T-cell (primary cell): ENCODE measurements at regions not wholly inside any gene's neighbourhood (a gene's known extent, or its start where the extent isn't known, plus 50 kb on each side); places are given as distances from the start of the nearest gene placed in this dataset.

Experiments
- ATAC-seq, 4 experiments: fragments of 200-7000 bp in 3 of 4; fragments of 150-1000 bp in 1 of 4; cut with Tn5 transposase; replicated peaks in 1 of 4; 1 replicate in 3 of 4; 2 replicates in 1 of 4; pipeline ENCODE4 v1.10.0; 2021; ENCODE audit warnings: moderate library complexity in 3 of 4, mild to moderate bottlenecking in 2 of 4, moderate number of reproducible peaks in 1 of 4
- CTCF ChIA-PET, 2 donors: fragments of 300-600 bp; sonication (Branson Sonifier 250); formaldehyde crosslinking; loops; one replicate each; lab custom pipeline; 2022; ENCODE audit warnings: antibody characterized with exemption in 2 of 2; lab: Charles Lee
- POLR2A ChIA-PET, 2 donors: fragments of 300-600 bp; sonication (Branson Sonifier 250); formaldehyde crosslinking; loops; one replicate each; lab custom pipeline; 2022; ENCODE audit warnings: antibody characterized with exemption in 2 of 2; lab: Charles Lee
- DNase-seq, 35 experiments: peaks; one replicate each; pipeline versions ENCODE4 v3.0.0 to v3.0.0-alpha.2; 2013 to 2023
- H3K27ac ChIP-seq: one replicate; pipeline ENCODE4 v1.5.1; 2013; ENCODE audit warnings: low read length
- H3K27me3 ChIP-seq, 2 experiments: replicated peaks in 1 of 2; 1 replicate in 1 of 2; 2 replicates in 1 of 2; pipeline versions ENCODE4 v1.6.1 to v1.7.0; 2013; ENCODE audit warnings: low read length in 1 of 2, mixed read lengths in 1 of 2; ENCODE audit not compliant: control insufficient read depth in 2 of 2, insufficient read depth in 2 of 2; ENCODE audit errors: extremely low read depth in 1 of 2
- H3K36me3 ChIP-seq, 2 donors: 1 replicate in 1 of 2; 2 replicates in 1 of 2; pipeline versions ENCODE4 v1.6.1 to v1.7.0; 2013; ENCODE audit warnings: low read length in 1 of 2; ENCODE audit not compliant: control insufficient read depth in 2 of 2, insufficient read depth in 1 of 2; ENCODE audit errors: extremely low read depth in 1 of 2
- H3K4me1 ChIP-seq, 2 experiments: 1 replicate in 1 of 2; 2 replicates in 1 of 2; pipeline versions ENCODE4 v1.6.1 to v1.7.0; 2013; ENCODE audit warnings: low read length in 2 of 2, mixed read lengths in 1 of 2; ENCODE audit not compliant: insufficient read depth in 2 of 2, control insufficient read depth in 1 of 2; ENCODE audit errors: extremely low read depth in 1 of 2
- H3K4me3 ChIP-seq, 2 donors: 1 replicate in 1 of 2; 2 replicates in 1 of 2; pipeline versions ENCODE4 v1.5.1 to v1.7.0; 2013; ENCODE audit warnings: mild to moderate bottlenecking in 2 of 2, low read length in 1 of 2, moderate library complexity in 1 of 2; ENCODE audit not compliant: control insufficient read depth in 1 of 2; ENCODE audit errors: extremely low read depth in 1 of 2
- H3K9me3 ChIP-seq: 2 replicates; pipeline ENCODE4 v1.7.0; 2013
- H3K27ac Mint-ChIP-seq, 2 donors: one replicate each; pipeline ENCODE4 v1.8.0; 2020 to 2021; ENCODE audit warnings: mild to moderate bottlenecking in 2 of 2, mixed read lengths in 2 of 2
- H3K27me3 Mint-ChIP-seq, 2 donors: one replicate each; pipeline ENCODE4 v1.8.0; 2021 to 2022; ENCODE audit warnings: mixed read lengths in 2 of 2
- H3K36me3 Mint-ChIP-seq: one replicate; pipeline ENCODE4 v1.8.0; 2021; ENCODE audit warnings: mixed read lengths
- H3K4me1 Mint-ChIP-seq, 3 donors: one replicate each; pipeline ENCODE4 v1.8.0; 2020 to 2022; ENCODE audit warnings: mixed read lengths in 3 of 3, mild to moderate bottlenecking in 1 of 3
- H3K4me3 Mint-ChIP-seq, 3 donors: one replicate each; pipeline ENCODE4 v1.8.0; 2020 to 2022; ENCODE audit warnings: mild to moderate bottlenecking in 3 of 3, mixed read lengths in 3 of 3, moderate library complexity in 3 of 3
- H3K9me3 Mint-ChIP-seq, 3 donors: one replicate each; pipeline ENCODE4 v1.8.0; 2020 to 2022; ENCODE audit warnings: mixed read lengths in 3 of 3
- WGBS: methylation state at CpG from one replicate; pipeline ENCODE4 v1.1.5; 2013; ENCODE audit warnings: missing lambda C conversion rate; ENCODE audit not compliant: insufficient coverage; 5-methylcytosine and 5-hydroxymethylcytosine counted together

GRCh38 chr21:36540700-36541099 lies 60.8 kb upstream of the CLDN14 start:
- no peaks in the 10 kb centered on the region for H3K36me3 Mint-ChIP-seq
- Histone ChIP-seq H3K36me3 (no peaks in the 10 kb centered on the region), H3K9me3 (no peaks in the 10 kb centered on the region), H3K27me3 (peaks cover 2 to 30% of the 10 kb centered on the region in 2 experiments), H3K4me3 (no peak overlapping the region), H3K27ac (no peak overlapping the region), H3K4me1 (no peaks in the 10 kb centered on the region)
- ATAC-seq (no peak), DNase-seq (no peak)
- H3K4me1 Mint-ChIP-seq = no peaks in the 10 kb centered on the region
- peaks cover 21% of the 10 kb centered on the region in 2 donors for H3K27me3 Mint-ChIP-seq
- no peaks in the 10 kb centered on the region for H3K9me3 Mint-ChIP-seq
- no peak overlapping the region for H3K27ac Mint-ChIP-seq
- H3K4me3 Mint-ChIP-seq = no peak overlapping the region
- ChIA-PET POLR2A (no interaction called here), CTCF (no interaction called here)

GRCh38 chr21:36541721-36542139 lies 61.8 kb upstream of the CLDN14 start:
- no peaks in the 10 kb centered on the region for H3K4me1 Mint-ChIP-seq
- Histone ChIP-seq H3K27ac (no peak overlapping the region), H3K4me1 (no peaks in the 10 kb centered on the region), H3K4me3 (no peak overlapping the region), H3K36me3 (no peaks in the 10 kb centered on the region), H3K27me3 (peaks cover 2 to 30% of the 10 kb centered on the region in 2 experiments), H3K9me3 (no peaks in the 10 kb centered on the region)
- CTCF ChIA-PET = no interaction called here
- H3K9me3 Mint-ChIP-seq = no peaks in the 10 kb centered on the region
- no peak overlapping the region for H3K4me3 Mint-ChIP-seq
- no peak overlapping the region for H3K27ac Mint-ChIP-seq
- 81% methylated on average over 4 of the region's 6 CpGs for WGBS
- H3K27me3 Mint-ChIP-seq = peaks cover 21 to 23% of the 10 kb centered on the region in 2 donors
- DNase-seq = no peak
- ATAC-seq = no peak
- no peaks in the 10 kb centered on the region for H3K36me3 Mint-ChIP-seq
- POLR2A ChIA-PET = no interaction called here

GRCh38 chr21:36542312-36543101 lies 62.6 kb upstream of the CLDN14 start:
- H3K36me3 Mint-ChIP-seq = no peaks in the 10 kb centered on the region
- H3K27ac Mint-ChIP-seq = no peak overlapping the region
- 28% methylated on average over 30 of the region's 34 CpGs for WGBS
- no peaks in the 10 kb centered on the region for H3K4me1 Mint-ChIP-seq
- no peaks in the 10 kb centered on the region for H3K9me3 ChIP-seq
- no peak overlapping the region for H3K4me3 Mint-ChIP-seq
- ATAC-seq = no peak
- H3K36me3 ChIP-seq = no peaks in the 10 kb centered on the region
- H3K27ac ChIP-seq = no peak overlapping the region
- DNase-seq = no peak
- no peaks in the 10 kb centered on the region for H3K9me3 Mint-ChIP-seq
- ChIA-PET CTCF (no interaction called here), POLR2A (no interaction called here)
- H3K27me3 Mint-ChIP-seq = peaks cover 21 to 23% of the 10 kb centered on the region in 2 donors
- H3K4me1 ChIP-seq = no peaks in the 10 kb centered on the region
- no peak overlapping the region for H3K4me3 ChIP-seq
- peaks cover 2 to 33% of the 10 kb centered on the region in 2 experiments for H3K27me3 ChIP-seq

- no peak for ATAC-seq
- Histone ChIP-seq H3K36me3 (no peaks in the 10 kb centered on the region), H3K27ac (no peak overlapping the region), H3K4me3 (no peak overlapping the region), H3K4me1 (no peaks in the 10 kb centered on the region), H3K27me3 (peaks cover 2 to 36% of the 10 kb centered on the region in 2 experiments), H3K9me3 (no peaks in the 10 kb centered on the region)
- ChIA-PET POLR2A (no interaction called here), CTCF (no interaction called here)
- peaks cover 25 to 26% of the 10 kb centered on the region in 2 donors for H3K27me3 Mint-ChIP-seq
- DNase-seq = no peak
- no peak overlapping the region for H3K27ac Mint-ChIP-seq
- H3K36me3 Mint-ChIP-seq = no peaks in the 10 kb centered on the region
- H3K4me3 Mint-ChIP-seq = no peak overlapping the region
- H3K9me3 Mint-ChIP-seq = no peaks in the 10 kb centered on the region
- WGBS = 100% methylated on average over 3 of the region's 4 CpGs
- H3K4me1 Mint-ChIP-seq = no peaks in the 10 kb centered on the region
These were observed 64.0 kb upstream of the CLDN14 start for GRCh38 chr21:36543924-36544323.

GRCh38 chr21:36544545-36544944 lies 64.6 kb upstream of the CLDN14 start:
- Histone ChIP-seq H3K4me3 (no peak overlapping the region), H3K27ac (no peak overlapping the region), H3K27me3 (peaks cover under 1 to 38% of the 10 kb centered on the region in 2 experiments), H3K9me3 (no peaks in the 10 kb centered on the region), H3K36me3 (no peaks in the 10 kb centered on the region), H3K4me1 (no peaks in the 10 kb centered on the region)
- peaks cover 26 to 27% of the 10 kb centered on the region in 2 donors for H3K27me3 Mint-ChIP-seq
- no peak for DNase-seq
- no peaks in the 10 kb centered on the region for H3K36me3 Mint-ChIP-seq
- no peaks in the 10 kb centered on the region for H3K9me3 Mint-ChIP-seq
- POLR2A ChIA-PET = no interaction called here
- H3K4me3 Mint-ChIP-seq = no peak overlapping the region
- WGBS = 82% methylated on average over 4 of the region's 9 CpGs
- CTCF ChIA-PET = no interaction called here
- H3K4me1 Mint-ChIP-seq = no peaks in the 10 kb centered on the region
- ATAC-seq = no peak
- H3K27ac Mint-ChIP-seq = no peak overlapping the region

GRCh38 chr21:36545776-36546511 lies 66.0 kb upstream of the CLDN14 start:
- no peak overlapping the region for H3K4me3 ChIP-seq
- no peak overlapping the region for H3K4me3 Mint-ChIP-seq
- no peaks in the 10 kb centered on the region for H3K9me3 ChIP-seq
- no peaks in the 10 kb centered on the region for H3K4me1 ChIP-seq
- peaks cover 0 to 42% of the 10 kb centered on the region in 2 experiments for H3K27me3 ChIP-seq
- peaks cover 26 to 27% of the 10 kb centered on the region in 2 donors for H3K27me3 Mint-ChIP-seq
- H3K27ac Mint-ChIP-seq = no peak overlapping the region
- POLR2A ChIA-PET = no interaction called here
- H3K9me3 Mint-ChIP-seq = no peaks in the 10 kb centered on the region
- no peaks in the 10 kb centered on the region for H3K36me3 ChIP-seq
- ATAC-seq (no peak), DNase-seq (no peak)
- H3K4me1 Mint-ChIP-seq = no peaks in the 10 kb centered on the region
- CTCF ChIA-PET = no interaction called here
- no peaks in the 10 kb centered on the region for H3K36me3 Mint-ChIP-seq
- H3K27ac ChIP-seq = no peak overlapping the region
- whole genome bisulfite sequencing = no CpG with 5 or more reads among the region's 6 CpGs
